GM21447 (cell line): ENCODE measurements at regions not wholly inside any gene's neighbourhood (a gene's known extent, or its start where the extent isn't known, plus 50 kb on each side); places are given as distances from the start of the nearest gene placed in this dataset.
"Not testable (repeated sequence)": the region's sequence is repeated elsewhere in the genome, so short reads cannot be mapped to it uniquely, and the experiment has no call there.

ENCODE experiments used
- ATAC-seq: cut with Tn5 transposase; IDR thresholded peaks from one replicate; pipeline ENCODE4 v1.9.1; 2021; ENCODE audit not compliant: unreplicated experiment

DNA sequence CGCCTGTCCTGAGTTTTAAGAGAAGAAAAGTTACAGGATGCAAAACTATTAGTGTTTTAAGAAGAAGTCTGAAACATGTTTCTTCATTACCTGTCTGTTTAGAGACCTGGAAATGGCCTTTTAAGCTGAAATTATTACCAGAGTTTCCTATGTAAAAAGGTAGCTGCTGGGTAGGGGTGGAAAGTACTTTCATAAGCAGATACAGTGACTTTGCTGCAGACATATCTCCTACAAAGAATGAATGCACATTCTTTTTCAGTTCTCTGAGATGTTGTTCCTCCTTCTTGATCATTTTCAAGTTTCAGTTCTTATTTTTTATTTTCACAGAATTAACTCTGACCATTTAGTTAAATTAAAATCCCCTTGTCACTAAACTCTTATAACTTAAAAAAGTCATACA is 1329.6 kb downstream of the KCNT2 start:
- ATAC-seq: no peak

DNA sequence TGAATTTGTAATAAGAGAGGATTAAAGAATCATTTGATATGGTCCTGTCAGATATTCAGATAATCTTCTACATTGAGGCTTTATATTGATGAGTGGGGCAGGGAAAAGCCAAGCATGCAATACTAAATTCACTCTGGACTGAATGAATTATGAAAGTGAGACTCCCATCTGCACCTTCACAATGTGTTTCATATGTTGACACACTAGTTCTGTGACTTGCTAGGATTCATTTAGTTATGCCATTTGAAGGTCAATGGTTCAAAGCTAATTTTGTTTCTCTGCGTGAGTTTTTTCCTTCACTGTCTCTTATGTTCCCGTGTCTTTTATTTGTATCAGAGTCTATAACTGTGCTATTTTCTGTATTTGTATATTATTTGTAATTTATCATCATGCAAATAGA is 1332.5 kb downstream of the KCNT2 start:
- no peak for ATAC-seq

DNA sequence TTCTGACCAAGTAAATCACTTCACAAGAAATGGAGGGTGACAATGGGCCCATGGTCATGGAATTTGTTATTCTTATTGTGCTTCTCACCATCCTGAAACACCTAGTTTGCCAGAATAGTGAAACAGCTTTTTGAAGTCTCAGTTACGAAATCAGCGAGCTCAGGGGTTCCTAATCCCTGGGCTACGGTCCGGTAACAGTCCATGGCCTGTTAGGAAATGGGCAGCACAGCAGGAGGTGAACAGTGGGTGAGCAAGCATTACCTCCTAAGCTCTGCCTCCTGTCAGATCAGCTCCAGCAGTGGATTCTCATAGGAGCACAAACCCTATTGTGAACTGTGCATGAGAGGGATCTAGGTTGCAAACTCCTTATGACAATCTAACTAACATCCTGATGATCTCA is 1356.3 kb downstream of the KCNT2 start:
- ATAC-seq: no peak

- ATAC-seq: no peak
Observed at GRCh38 chr1:195243492-195243891, 1364.7 kb downstream of the KCNT2 start.

- ATAC-seq: no peak
Observed at GRCh38 chr1:195241066-195241465, 1367.2 kb downstream of the KCNT2 start.

DNA sequence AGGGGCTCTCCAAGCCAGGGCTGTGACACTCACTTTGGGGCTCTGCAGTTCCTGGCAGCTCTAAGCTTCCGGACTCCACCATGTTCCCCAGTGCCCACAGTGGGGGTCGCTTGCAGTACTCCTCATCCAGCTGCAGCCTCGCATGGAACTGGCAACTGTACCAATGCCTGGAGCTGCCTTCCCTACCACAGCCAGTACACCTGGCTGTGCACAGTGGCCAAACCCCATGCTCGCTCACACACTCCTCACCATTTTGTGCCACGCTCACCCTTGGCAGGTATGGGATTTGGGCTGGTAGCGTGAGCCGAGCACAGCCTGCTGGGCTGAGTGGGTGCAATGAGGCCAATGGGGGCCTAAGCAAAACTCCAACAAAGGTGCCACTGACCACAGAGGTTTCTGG is 1369.9 kb downstream of the KCNT2 start:
- no peak for ATAC-seq

- ATAC-seq: no peak
Observed at GRCh38 chr1:195236991-195237889, 1371.0 kb downstream of the KCNT2 start.

- ATAC-seq: no peak
Observed at GRCh38 chr1:195218428-195219212, 1389.6 kb downstream of the KCNT2 start.

DNA sequence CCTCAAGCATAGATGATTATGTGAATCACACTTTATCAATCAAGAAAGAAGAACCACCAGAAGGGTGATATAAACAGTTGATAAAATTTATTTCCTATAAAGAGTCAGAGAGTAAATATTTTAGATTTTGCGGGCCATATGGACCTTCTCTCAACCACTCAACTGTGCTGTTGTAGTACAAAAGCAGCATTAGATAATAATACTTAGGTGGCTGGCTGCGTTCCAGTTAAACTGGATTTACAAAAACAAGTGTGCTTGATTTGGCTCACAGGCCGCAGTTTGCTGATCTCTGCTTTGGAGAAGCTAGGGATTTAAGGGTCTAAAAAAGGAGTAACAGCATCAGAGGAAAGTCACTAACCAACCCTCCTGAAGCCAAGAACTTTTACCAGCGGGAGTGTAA is 1406.0 kb downstream of the KCNT2 start:
- ATAC-seq: no peak

DNA sequence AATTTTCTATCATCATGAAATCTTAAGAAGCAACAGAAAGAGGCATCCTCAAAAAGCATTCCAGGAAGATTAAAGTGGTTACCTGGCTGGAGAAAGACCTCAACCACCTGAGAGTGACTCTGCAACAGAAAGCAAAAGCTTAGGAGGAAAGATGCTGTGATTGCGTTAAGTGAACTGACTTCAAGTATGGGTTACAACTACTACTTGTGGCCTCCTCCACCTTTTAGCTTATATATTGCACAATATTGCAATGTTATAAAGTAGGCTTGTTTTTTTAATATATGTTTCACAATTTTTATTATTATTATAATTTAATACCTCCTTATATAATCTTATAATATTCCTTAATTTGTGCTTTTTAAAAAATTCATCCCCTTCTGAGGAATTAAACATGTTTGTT is 1407.5 kb downstream of the KCNT2 start:
- ATAC-seq: no peak

GRCh38 chr1:195197116-195197515 is 1411.1 kb downstream of the KCNT2 start:
- no peak for ATAC-seq

DNA sequence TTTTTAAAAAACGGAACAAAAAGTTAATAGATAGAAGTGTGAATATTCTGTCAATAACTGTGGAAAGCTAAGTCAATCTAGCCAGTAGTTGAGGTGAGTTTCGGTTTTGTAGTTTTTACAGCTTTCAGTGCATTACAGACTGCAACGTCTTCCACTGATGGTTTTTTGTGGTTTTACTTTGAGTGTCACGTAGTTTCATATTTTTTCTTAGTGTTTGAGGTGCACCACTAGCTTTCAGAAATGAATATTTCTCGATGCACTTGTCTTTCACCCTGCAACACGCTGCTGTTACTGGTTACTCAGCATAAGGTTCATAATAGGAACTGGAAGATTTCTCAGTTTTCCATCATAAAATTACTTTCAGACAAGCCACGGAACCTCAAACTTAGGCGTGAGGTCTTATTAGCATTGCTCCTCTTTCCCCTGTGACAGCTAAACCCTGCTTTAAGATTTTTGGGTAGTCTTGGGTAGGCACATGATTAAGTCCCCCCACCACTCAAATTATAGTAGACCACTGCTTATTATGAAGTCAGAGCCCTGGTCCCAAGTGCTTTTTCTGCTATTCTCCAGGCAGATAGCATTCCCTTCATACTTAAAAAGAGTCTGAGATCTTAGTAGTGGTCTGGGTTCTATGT is 1412.7 kb downstream of the KCNT2 start:
- peak; percentile 96 for ATAC-seq

GRCh38 chr1:195193134-195193533 is 1415.1 kb downstream of the KCNT2 start:
- no peak for ATAC-seq

DNA sequence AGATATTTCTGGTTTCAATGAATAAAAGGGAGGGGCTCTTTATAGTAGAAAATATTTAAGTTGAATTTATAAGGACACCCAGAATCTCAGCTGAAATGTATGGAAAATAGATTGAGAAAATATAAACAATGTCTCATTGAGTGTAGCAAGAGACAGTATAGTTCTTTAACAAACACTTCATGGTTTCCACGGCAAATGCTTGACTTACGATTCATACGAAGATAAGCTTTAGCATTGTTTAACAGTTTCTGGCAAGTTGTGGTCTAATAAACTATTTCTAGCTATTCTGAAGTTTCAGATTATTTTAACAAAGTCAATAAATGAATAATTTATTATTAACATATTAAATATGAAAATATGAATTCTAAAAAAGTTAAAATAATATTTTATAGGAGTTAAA is 1419.4 kb downstream of the KCNT2 start:
- ATAC-seq: no peak

DNA sequence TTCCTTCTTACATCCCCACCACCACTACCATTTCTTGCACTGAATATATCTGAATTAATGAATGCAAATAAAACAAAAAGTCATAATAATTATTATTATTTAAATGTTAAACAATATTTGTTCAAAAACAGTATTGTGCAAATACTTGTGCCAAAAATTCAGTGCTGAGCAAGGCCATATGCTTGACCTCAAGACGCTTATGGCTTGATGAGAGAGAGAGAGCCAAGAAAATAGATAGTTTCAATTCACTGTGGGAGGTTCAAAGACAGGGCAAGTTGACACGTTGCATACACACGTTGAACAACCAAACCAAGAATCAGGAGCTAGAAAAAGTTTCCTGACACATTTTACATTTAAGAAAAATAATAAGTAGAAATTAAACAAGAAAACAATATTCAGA is 1421.7 kb downstream of the KCNT2 start:
- ATAC-seq: no peak

GRCh38 chr1:195185736-195186135 is 1422.5 kb downstream of the KCNT2 start:
- ATAC-seq: no peak

- no peak for ATAC-seq
Observed at GRCh38 chr1:195185321-195185720, 1422.9 kb downstream of the KCNT2 start.

- no peak for ATAC-seq
Observed at GRCh38 chr1:195173753-195174152, 1434.5 kb downstream of the KCNT2 start.

- not testable (repeated sequence) for ATAC-seq
Observed at GRCh38 chr1:195159795-195160194, 1448.4 kb downstream of the KCNT2 start.

GRCh38 chr1:195158091-195158490 is 1450.1 kb downstream of the KCNT2 start:
- no peak for ATAC-seq

GRCh38 chr1:195153107-195153506 is 1455.1 kb downstream of the KCNT2 start:
- no peak for ATAC-seq

DNA sequence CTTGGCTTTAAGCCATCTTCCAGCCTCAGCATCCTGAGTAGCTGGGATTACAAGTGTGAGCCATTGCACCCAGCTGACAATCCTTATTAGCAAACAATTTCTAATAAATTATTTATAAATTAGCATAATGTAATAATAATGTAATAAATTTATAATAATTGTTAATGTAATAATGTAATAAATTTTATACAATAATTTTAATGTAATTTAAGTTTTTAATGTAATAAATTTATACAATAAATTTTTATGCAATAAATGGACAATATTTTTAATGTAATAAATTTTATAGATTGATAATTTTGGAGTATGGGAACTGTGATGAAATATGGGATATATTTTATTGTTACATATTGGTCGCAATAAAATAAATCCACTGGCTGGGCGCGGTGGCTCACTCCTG is 1457.5 kb downstream of the KCNT2 start:
- no peak for ATAC-seq
